Upper lobe of right lung (tissue), 1 donor: ENCODE measurements at regions not wholly inside any gene's neighbourhood (a gene's known extent, or its start where the extent isn't known, plus 50 kb on each side); places are given as distances from the start of the nearest gene placed in this dataset.

Experiments
- ATAC-seq: fragments of 200-7000 bp; cut with Tn5 transposase; one replicate; pipeline ENCODE4 v1.9.1; 2020; ENCODE audit warnings: mild to moderate bottlenecking, moderate library complexity
- DNase-seq: peaks from one replicate; pipeline ENCODE4 v3.0.0-alpha.2; 2020
- H3K27ac ChIP-seq: fragments of 200-600 bp; one replicate; pipeline ENCODE4 v1.8.0; 2022
- H3K27me3 ChIP-seq: fragments of 200-600 bp; one replicate; pipeline ENCODE4 v1.8.0; 2022; ENCODE audit warnings: mild to moderate bottlenecking
- H3K36me3 ChIP-seq: fragments of 200-600 bp; one replicate; pipeline ENCODE4 v1.8.0; 2022
- H3K4me1 ChIP-seq: fragments of 200-600 bp; one replicate; pipeline ENCODE4 v1.8.0; 2022
- H3K4me3 ChIP-seq: fragments of 200-600 bp; one replicate; pipeline ENCODE4 v1.8.0; 2022; ENCODE audit warnings: mild to moderate bottlenecking
- H3K9me3 ChIP-seq: fragments of 200-600 bp; one replicate; pipeline ENCODE4 v1.8.0; 2022
- intact Hi-C: fragments of 100-400 bp; cut with DNase I; formaldehyde crosslinking; loops from one replicate; pipeline ENCODE4 v1.11.0; 2022
- TF ChIP-seq, protein P1 (sequence below): fragments of 200-600 bp; IDR thresholded peaks from one replicate; pipeline ENCODE4 v1.8.0; 2022; ENCODE audit warnings: antibody characterized with exemption
- donor health status: DM: no; HTN: yes; CAD: no; lungs with severe emphysema.

DNA sequence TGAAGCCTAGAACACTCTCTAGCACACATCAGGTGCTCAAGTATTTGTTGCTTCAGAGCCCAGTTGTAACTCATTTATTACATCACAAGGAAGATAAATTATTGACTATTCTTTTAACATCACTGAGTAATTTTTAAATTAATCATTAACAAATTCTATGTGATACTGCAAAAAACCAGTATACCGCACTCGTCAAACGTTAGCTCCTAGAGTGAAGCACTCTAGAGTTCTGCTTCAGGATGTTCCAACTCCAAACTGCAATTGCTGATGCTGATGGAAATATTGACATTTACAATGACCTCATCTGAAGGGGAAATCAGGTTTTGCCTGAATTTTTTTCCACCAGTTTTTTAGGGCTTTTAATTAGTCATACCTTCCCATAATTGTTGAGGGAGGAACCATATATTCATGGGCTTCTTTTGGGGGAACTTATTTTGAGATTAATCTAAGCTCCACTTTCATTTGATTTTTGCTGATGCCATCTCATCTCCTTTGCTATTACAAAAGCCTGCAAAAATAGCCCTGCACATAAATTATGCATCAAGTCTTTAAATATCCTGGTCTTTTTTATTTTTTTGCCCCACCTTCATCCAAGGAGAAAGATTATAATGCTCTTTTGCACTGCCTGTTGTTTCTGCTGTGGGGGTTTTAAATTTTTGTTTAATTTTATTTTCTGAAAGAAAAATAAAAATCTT lies 123.0 kb upstream of the STAC start:
- TF ChIP-seq, protein P1, sequence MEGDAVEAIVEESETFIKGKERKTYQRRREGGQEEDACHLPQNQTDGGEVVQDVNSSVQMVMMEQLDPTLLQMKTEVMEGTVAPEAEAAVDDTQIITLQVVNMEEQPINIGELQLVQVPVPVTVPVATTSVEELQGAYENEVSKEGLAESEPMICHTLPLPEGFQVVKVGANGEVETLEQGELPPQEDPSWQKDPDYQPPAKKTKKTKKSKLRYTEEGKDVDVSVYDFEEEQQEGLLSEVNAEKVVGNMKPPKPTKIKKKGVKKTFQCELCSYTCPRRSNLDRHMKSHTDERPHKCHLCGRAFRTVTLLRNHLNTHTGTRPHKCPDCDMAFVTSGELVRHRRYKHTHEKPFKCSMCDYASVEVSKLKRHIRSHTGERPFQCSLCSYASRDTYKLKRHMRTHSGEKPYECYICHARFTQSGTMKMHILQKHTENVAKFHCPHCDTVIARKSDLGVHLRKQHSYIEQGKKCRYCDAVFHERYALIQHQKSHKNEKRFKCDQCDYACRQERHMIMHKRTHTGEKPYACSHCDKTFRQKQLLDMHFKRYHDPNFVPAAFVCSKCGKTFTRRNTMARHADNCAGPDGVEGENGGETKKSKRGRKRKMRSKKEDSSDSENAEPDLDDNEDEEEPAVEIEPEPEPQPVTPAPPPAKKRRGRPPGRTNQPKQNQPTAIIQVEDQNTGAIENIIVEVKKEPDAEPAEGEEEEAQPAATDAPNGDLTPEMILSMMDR: no peak
- ATAC-seq: no peak
- H3K27ac ChIP-seq: no peak overlapping the region
- no peak for DNase-seq
- intact Hi-C loops: no loop called here
- no peaks in the 10 kb centered on the region for H3K9me3 ChIP-seq
- no peaks in the 10 kb centered on the region for H3K4me1 ChIP-seq
- no peak overlapping the region for H3K4me3 ChIP-seq
- H3K27me3 ChIP-seq: no peaks in the 10 kb centered on the region
- H3K36me3 ChIP-seq: no peaks in the 10 kb centered on the region

GRCh38 chr3:36258421-36258820 lies 121.9 kb upstream of the STAC start:
- TF ChIP-seq, protein P1: no peak
- Histone ChIP-seq H3K36me3 (no peaks in the 10 kb centered on the region), H3K4me1 (no peaks in the 10 kb centered on the region), H3K27ac (no peak overlapping the region), H3K4me3 (no peak overlapping the region), H3K27me3 (no peaks in the 10 kb centered on the region), H3K9me3 (no peaks in the 10 kb centered on the region)
- DNase-seq (no peak), ATAC-seq (no peak)
- intact Hi-C loops: no loop called here

GRCh38 chr3:36259580-36259979 lies 120.7 kb upstream of the STAC start:
- no peak overlapping the region for H3K4me3 ChIP-seq
- intact Hi-C loops: no loop called here
- ATAC-seq (no peak), DNase-seq (no peak)
- no peaks in the 10 kb centered on the region for H3K9me3 ChIP-seq
- no peak overlapping the region for H3K27ac ChIP-seq
- H3K4me1 ChIP-seq: no peaks in the 10 kb centered on the region
- no peaks in the 10 kb centered on the region for H3K27me3 ChIP-seq
- TF ChIP-seq, protein P1: no peak
- H3K36me3 ChIP-seq: no peaks in the 10 kb centered on the region

DNA sequence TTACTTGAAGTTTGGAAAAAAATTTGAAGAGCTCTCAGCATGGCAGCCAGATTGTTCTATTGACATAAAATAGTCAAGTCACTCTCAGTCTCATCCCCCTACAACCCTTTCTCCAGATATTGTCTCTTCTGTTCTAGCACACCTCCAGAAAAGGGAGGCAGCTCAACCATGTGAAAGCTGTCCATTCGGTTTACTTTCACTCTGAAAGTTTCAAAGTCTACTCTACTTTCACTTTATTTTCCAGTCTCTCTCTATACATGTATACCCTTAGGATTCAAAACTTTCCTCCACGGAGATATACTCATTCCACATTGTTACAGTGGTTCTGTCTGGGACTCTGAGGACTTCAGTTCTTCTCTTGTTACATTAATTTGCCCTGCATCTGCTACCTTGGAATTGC lies 111.0 kb upstream of the STAC start:
- Histone ChIP-seq H3K4me1 (no peaks in the 10 kb centered on the region), H3K27me3 (no peaks in the 10 kb centered on the region), H3K9me3 (no peaks in the 10 kb centered on the region), H3K4me3 (no peak overlapping the region), H3K27ac (no peak overlapping the region), H3K36me3 (no peaks in the 10 kb centered on the region)
- ATAC-seq: no peak
- intact Hi-C loops: no loop called here
- TF ChIP-seq, protein P1: no peak
- DNase-seq: no peak

DNA sequence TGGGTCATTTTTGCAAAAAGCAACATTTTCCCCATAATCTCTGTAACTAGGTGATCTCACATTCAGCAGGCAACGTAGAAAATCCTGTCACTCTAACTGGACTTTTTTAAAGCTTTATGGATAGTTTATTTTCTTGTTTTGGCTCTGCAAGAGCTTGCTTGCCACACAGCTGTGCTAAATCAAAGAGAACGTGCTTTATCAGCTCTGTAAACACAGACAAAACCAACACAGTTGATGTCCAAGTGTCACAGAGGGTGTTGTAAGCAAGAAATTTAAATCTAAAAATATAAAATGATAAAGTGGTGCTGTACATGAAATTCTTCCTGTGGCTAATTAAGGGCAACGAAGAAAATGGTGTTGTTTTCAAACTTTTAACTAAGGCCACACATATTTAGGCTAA lies 97.5 kb upstream of the STAC start:
- DNase-seq: no peak
- H3K4me1 ChIP-seq: no peaks in the 10 kb centered on the region
- TF ChIP-seq, protein P1: no peak
- no peak overlapping the region for H3K4me3 ChIP-seq
- H3K27me3 ChIP-seq: no peaks in the 10 kb centered on the region
- no peaks in the 10 kb centered on the region for H3K36me3 ChIP-seq
- H3K9me3 ChIP-seq: no peaks in the 10 kb centered on the region
- intact Hi-C loops: no loop called here
- no peak overlapping the region for H3K27ac ChIP-seq
- ATAC-seq: no peak

- peaks cover 5% of the 10 kb centered on the region for H3K4me1 ChIP-seq
- H3K36me3 ChIP-seq: no peaks in the 10 kb centered on the region
- no peaks in the 10 kb centered on the region for H3K27me3 ChIP-seq
- intact Hi-C loops: no loop called here
- no peak overlapping the region for H3K27ac ChIP-seq
- DNase-seq (no peak), ATAC-seq (no peak)
- H3K9me3 ChIP-seq: no peaks in the 10 kb centered on the region
- no peak overlapping the region for H3K4me3 ChIP-seq
- TF ChIP-seq, protein P1: no peak
Observed at GRCh38 chr3:36295296-36295695, 85.0 kb upstream of the STAC start.
